Thyroid gland (tissue), 4 donors: ENCODE measurements at regions not wholly inside any gene's neighbourhood (a gene's known extent, or its start where the extent isn't known, plus 50 kb on each side); places are given as distances from the start of the nearest gene placed in this dataset.
A peak's percentile ranks its signal among the peaks of the same experiment; 100 is the strongest.

ENCODE experiments used
- DNase-seq, 2 donors: peaks; one replicate each; pipeline ENCODE4 v3.0.0-alpha.2; 2019
- H3K27ac ChIP-seq, 3 donors: fragments of 200-600 bp; sonication (generic); 1 replicate in 2 of 3; 2 replicates in 1 of 3; pipeline ENCODE4 v1.5.1; 2016 to 2019; ENCODE audit warnings: mild to moderate bottlenecking in 1 of 3, moderate library complexity in 1 of 3
- H3K27me3 ChIP-seq: fragments of 200-600 bp; sonication (generic); one replicate; pipeline ENCODE4 v1.5.1; 2019
- H3K36me3 ChIP-seq, 2 donors: fragments of 200-600 bp; sonication (generic); one replicate each; pipeline ENCODE4 v1.5.1; 2016 to 2019
- H3K4me1 ChIP-seq, 2 donors: fragments of 200-600 bp; sonication (generic); one replicate each; pipeline ENCODE4 v1.5.1; 2017 to 2019
- H3K4me3 ChIP-seq, 3 donors: fragments of 200-600 bp; sonication (generic); replicated peaks in 1 of 3; 1 replicate in 2 of 3; 2 replicates in 1 of 3; pipeline ENCODE4 v1.5.1; 2016; ENCODE audit warnings: mild to moderate bottlenecking in 1 of 3
- H3K9me3 ChIP-seq: fragments of 200-600 bp; sonication (generic); one replicate; pipeline ENCODE4 v1.5.1; 2017
- CTCF ChIP-seq, 6 experiments: fragments of 200-600 bp in 3 of 6; fragments of 450-650 bp in 3 of 6; sonication (generic) in 3 of 6; IDR thresholded peaks; one replicate each; pipeline ENCODE4 v1.5.1; 2016 to 2019; ENCODE audit warnings: antibody characterized with exemption in 6 of 6, mild to moderate bottlenecking in 2 of 6, inconsistent platforms in 1 of 6, moderate library complexity in 1 of 6
- POLR2A ChIP-seq, 2 donors: fragments of 450-650 bp; IDR thresholded peaks; one replicate each; pipeline ENCODE4 v1.6.1; 2017; ENCODE audit warnings: antibody characterized with exemption in 2 of 2, mild to moderate bottlenecking in 2 of 2, moderate library complexity in 1 of 2
- WGBS, 2 donors: methylation state at CpG; one replicate each; pipeline ENCODE4 v1.1.5; 2017; 5-methylcytosine and 5-hydroxymethylcytosine counted together
- intact Hi-C: fragments of 100-400 bp; cut with DNase I; formaldehyde crosslinking; loops from one replicate; pipeline ENCODE4 v1.15.1; 2023

GRCh38 chr15:92833106-92833433, 67.1 kb upstream of the CHD2 start:
- intact Hi-C loops: no loop called here
- Histone ChIP-seq H3K9me3 (no peaks in the 10 kb centered on the region), H3K27ac (peak overlapping the region; percentile 95 to 99 (median 98)), H3K4me3 (no peak overlapping the region), H3K4me1 (peaks cover 39 to 46% of the 10 kb centered on the region in 2 donors), H3K27me3 (no peaks in the 10 kb centered on the region), H3K36me3 (no peaks in the 10 kb centered on the region)
- TF ChIP-seq POLR2A (IDR thresholded peaks at IDR 0.05) (peak in 1 of 2 donors; percentile 10), CTCF (IDR thresholded peaks at IDR 0.05) (no peak)
- WGBS, 2 donors: 55 to 65% methylated on average over 4 of the region's 4 CpGs
- peak; percentile 60 to 62 for DNase-seq

- WGBS, 2 donors: 90 to 92% methylated on average over 5 of the region's 5 CpGs
- Histone ChIP-seq H3K27me3 (no peaks in the 10 kb centered on the region), H3K9me3 (no peaks in the 10 kb centered on the region), H3K36me3 (no peaks in the 10 kb centered on the region), H3K4me1 (peaks cover 39 to 52% of the 10 kb centered on the region in 2 donors), H3K27ac (peak overlapping the region; percentile 95 to 99 (median 98)), H3K4me3 (no peak overlapping the region)
- intact Hi-C loops: no loop called here
- TF ChIP-seq CTCF (IDR thresholded peaks at IDR 0.05): no peak
- no peak for TF ChIP-seq POLR2A (IDR thresholded peaks at IDR 0.05)
- no peak for DNase-seq
Measured at GRCh38 chr15:92833493-92834271, 66.4 kb upstream of the CHD2 start.

GRCh38 chr15:92839696-92840095, 60.4 kb upstream of the CHD2 start:
- 59 to 63% methylated on average over 5 of the region's 5 CpGs for WGBS, 2 donors
- Histone ChIP-seq H3K9me3 (no peaks in the 10 kb centered on the region), H3K27ac (peak overlapping the region; percentile 41 to 47 (median 45))

GRCh38 chr15:92840149-92840548, 60.0 kb upstream of the CHD2 start:
- Histone ChIP-seq H3K36me3 (no peaks in the 10 kb centered on the region), H3K27ac (peak overlapping the region in 2 of 3 donors; percentile 41 to 47), H3K4me3 (no peak overlapping the region), H3K9me3 (no peaks in the 10 kb centered on the region), H3K4me1 (peaks cover 8 to 27% of the 10 kb centered on the region in 2 donors), H3K27me3 (no peaks in the 10 kb centered on the region)
- TF ChIP-seq POLR2A (IDR thresholded peaks at IDR 0.05): no peak
- no peak for TF ChIP-seq CTCF (IDR thresholded peaks at IDR 0.05)
- peak; percentile 23 to 29 for DNase-seq
- intact Hi-C loops: no loop called here
- 64 to 100% methylated on average over 1 to 3 of the region's 3 CpGs for WGBS, 2 donors

More at GRCh38 chr15:92839696-92840095, 60.4 kb upstream of the CHD2 start:
- no peak for TF ChIP-seq CTCF (IDR thresholded peaks at IDR 0.05)
- TF ChIP-seq POLR2A (IDR thresholded peaks at IDR 0.05): no peak
- Histone ChIP-seq H3K4me1 (peaks cover 8 to 22% of the 10 kb centered on the region in 2 donors), H3K27me3 (no peaks in the 10 kb centered on the region), H3K4me3 (no peak overlapping the region), H3K36me3 (no peaks in the 10 kb centered on the region)
- DNase-seq: peak; percentile 42 to 57
- intact Hi-C loops: no loop called here

- H3K27ac ChIP-seq: no peak overlapping the region
- H3K36me3 ChIP-seq: no peaks in the 10 kb centered on the region
- 94 to 96% methylated on average over 8 of the region's 8 CpGs for WGBS, 2 donors
- no peak for TF ChIP-seq POLR2A (IDR thresholded peaks at IDR 0.05)
- TF ChIP-seq CTCF (IDR thresholded peaks at IDR 0.05): no peak
- peaks cover 8 to 29% of the 10 kb centered on the region in 2 donors for H3K4me1 ChIP-seq
- H3K9me3 ChIP-seq: no peaks in the 10 kb centered on the region
- intact Hi-C loops: no loop called here
- no peaks in the 10 kb centered on the region for H3K27me3 ChIP-seq
- no peak overlapping the region for H3K4me3 ChIP-seq
- no peak for DNase-seq
Measured at GRCh38 chr15:92843326-92843725, 56.8 kb upstream of the CHD2 start.
